ENCODE measurements at regions not wholly inside any gene's neighbourhood (a gene's known extent, or its start where the extent isn't known, plus 50 kb on each side); places are given as distances from the start of the nearest gene placed in this dataset.

DNA sequence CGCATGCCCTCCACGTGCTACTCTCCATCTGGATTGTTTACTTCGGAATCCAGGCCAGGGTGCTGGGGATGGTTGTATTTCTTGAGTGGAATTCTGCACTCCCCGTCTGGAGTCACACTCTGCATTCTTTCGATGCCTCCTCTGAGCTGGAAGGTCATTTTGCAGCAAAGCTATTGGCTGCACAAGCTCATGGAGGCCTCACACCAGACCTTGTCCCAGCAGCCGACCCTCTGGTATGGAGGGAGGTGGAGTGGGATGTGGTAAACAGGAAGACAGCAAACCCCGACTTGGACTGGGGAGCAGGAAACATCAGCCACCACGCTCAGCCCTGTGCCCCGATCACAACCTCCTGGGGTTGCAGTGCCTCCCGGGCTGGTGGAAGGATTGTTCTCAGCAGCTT is 225.3 kb upstream of the LNX1 start:
- no peak for TF ChIP-seq POLR2A (IDR thresholded peaks at IDR 0.05; ENCODE audit: low read depth, low read length)
- no peak for TF ChIP-seq TAF1 (IDR thresholded peaks at IDR 0.05; ENCODE audit: low read depth, low read length)
- no peak for TF ChIP-seq POLR2AphosphoS5 (IDR thresholded peaks at IDR 0.05; ENCODE audit: low read depth, low read length)
- TF ChIP-seq PAX5 (IDR thresholded peaks at IDR 0.05; ENCODE audit: insufficient read depth, low read length, severe bottlenecking), result no peak
